ENCODE measurements at regions not wholly inside any gene's neighbourhood (a gene's known extent, or its start where the extent isn't known, plus 50 kb on each side); places are given as distances from the start of the nearest gene placed in this dataset.

DNA sequence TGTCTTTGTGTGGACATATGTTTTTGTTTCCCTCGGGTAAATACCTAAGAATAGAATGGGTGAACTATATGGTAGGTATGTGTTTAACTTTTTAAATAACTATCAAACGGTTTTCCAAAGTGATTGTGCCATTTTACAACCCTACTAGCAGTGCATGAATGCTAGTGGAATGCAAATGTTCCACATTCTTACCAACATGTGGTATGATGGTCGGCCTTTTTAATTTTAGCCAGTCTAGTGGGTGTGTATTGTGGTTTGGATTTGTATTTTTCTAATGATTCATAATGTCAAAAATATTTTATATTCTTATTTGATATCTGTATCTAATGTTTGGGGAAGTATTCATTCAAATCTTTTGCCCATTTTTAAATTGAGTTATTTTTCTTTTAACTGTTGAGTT is 68.2 kb upstream of the SMAD3 start:
- no peak overlapping the region for H2BK20ac ChIP-seq (ENCODE audit: low read length)
- DNase-seq (ENCODE audit: low read depth in 1 of 2, low spot score in 2 of 2): no peak
- no peak overlapping the region for H3K14ac ChIP-seq (ENCODE audit: insufficient read length)
- ChIA-PET POLR2A (ENCODE audit: partially characterized antibody) (no interaction called here), CTCF (ENCODE audit: partially characterized antibody) (interaction anchor here (0.7 kb wide), 1 partner anchor 87 kb away, joined by 3 read pairs; no protein-coding TSS in a partner anchor)
- no peak overlapping the region for H3K18ac ChIP-seq (ENCODE audit: extremely low read depth, low read length)
- H3K23me2 ChIP-seq (ENCODE audit: low read depth, low read length): no peaks in the 10 kb centered on the region
- no peak overlapping the region for H3K4me3 ChIP-seq (ENCODE audit: extremely low read depth in 1 of 4, insufficient read depth in 2 of 4, low read depth in 3 of 4, low read length in 4 of 4)
- H3K27me3 ChIP-seq (replicated peaks in 1 of 4; ENCODE audit: control insufficient read depth in 3 of 4, extremely low read depth in 1 of 4, insufficient read depth in 3 of 4, low read length in 3 of 4): no peaks in the 10 kb centered on the region; a peak in 1 of 7 replicates
- H3K9me3 ChIP-seq (ENCODE audit: insufficient read depth in 2 of 2, low read depth in 1 of 2, low read length in 1 of 2): no peaks in the 10 kb centered on the region
- H4K20me1 ChIP-seq (replicated peaks in 1 of 2; ENCODE audit: control insufficient read depth in 1 of 2, insufficient read depth in 2 of 2, low read length in 2 of 2): no peaks in the 10 kb centered on the region
- no peak overlapping the region for H2BK5ac ChIP-seq (ENCODE audit: low read depth, low read length)
- no peak overlapping the region for H3K56ac ChIP-seq (replicated peaks; ENCODE audit: insufficient read length, low read depth, low read length)
- H2BK12ac ChIP-seq (ENCODE audit: low read depth, low read length): no peak overlapping the region
- H2AFZ ChIP-seq (ENCODE audit: low read length): no peak overlapping the region
- no peak overlapping the region for H2BK120ac ChIP-seq (replicated peaks; ENCODE audit: low read depth, low read length)
- H3K4me1 ChIP-seq (replicated peaks in 1 of 4; ENCODE audit: control insufficient read depth in 3 of 4, insufficient read depth in 4 of 4, low read length in 3 of 4): no peaks in the 10 kb centered on the region
- no peak overlapping the region for H2BK15ac ChIP-seq (ENCODE audit: low read length)
- no peak overlapping the region for H3K27ac ChIP-seq (ENCODE audit: low read depth, low read length)
- 90% methylated on average over 3 of the region's 3 CpGs; no CpG with 5 or more reads in 1 of the 2 experiments for WGBS, 2 experiments (ENCODE audit: extremely low coverage in 1 of 2, insufficient coverage in 1 of 2, insufficient read length in 1 of 2, insufficient replicate concordance in 2 of 2, low coverage in 1 of 2, low lambda C conversion rate in 2 of 2, missing lambda C conversion rate in 1 of 2)
- H3K9ac ChIP-seq (replicated peaks in 1 of 4; ENCODE audit: extremely low read depth in 1 of 4, low read depth in 3 of 4, low read length in 3 of 4): no peak overlapping the region
- no peak overlapping the region for H4K5ac ChIP-seq (ENCODE audit: insufficient read length, low read depth, low read length)
- no peak overlapping the region for H4K8ac ChIP-seq (ENCODE audit: extremely low read depth, insufficient read depth, low read length)
- no peaks in the 10 kb centered on the region for H3K79me2 ChIP-seq (ENCODE audit: control insufficient read depth in 1 of 2, insufficient read depth in 2 of 2, low read length in 2 of 2)
- no peak overlapping the region for H4K91ac ChIP-seq (replicated peaks; ENCODE audit: insufficient read length, low read length)
- H3K79me1 ChIP-seq (ENCODE audit: low read depth, low read length): no peaks in the 10 kb centered on the region
- H3K36me3 ChIP-seq (ENCODE audit: control insufficient read depth in 2 of 4, insufficient read depth in 4 of 4, low read length in 3 of 4): no peaks in the 10 kb centered on the region
- no peak overlapping the region for H3K4ac ChIP-seq (replicated peaks; ENCODE audit: insufficient read length, low read depth, low read length)
- H2AK5ac ChIP-seq (ENCODE audit: low read depth, low read length): no peak overlapping the region
- H3K4me2 ChIP-seq (ENCODE audit: insufficient read depth in 1 of 2, low read depth in 2 of 2, low read length in 2 of 2): no peak overlapping the region
- FAIRE-seq: no peak
- no peak overlapping the region for H3K23ac ChIP-seq (ENCODE audit: insufficient read length)
- TF ChIP-seq ASH2L (IDR thresholded peaks at IDR 0.05; ENCODE audit: low read length) (no peak), POLR2AphosphoS5 (IDR thresholded peaks at IDR 0.05; ENCODE audit: low read depth, low read length) (no peak), BRCA1 (IDR thresholded peaks at IDR 0.05; ENCODE audit: low read depth, low read length) (no peak), SRF (IDR thresholded peaks at IDR 0.05; ENCODE audit: low read depth, low read length) (no peak), EGR1 (IDR thresholded peaks at IDR 0.05; ENCODE audit: borderline replicate concordance, low read depth, low read length) (no peak), CBX5 (IDR thresholded peaks at IDR 0.05; ENCODE audit: low read depth, low read length) (no peak), POU5F1 (IDR thresholded peaks at IDR 0.05; ENCODE audit: low read depth, low read length) (no peak), MAX (IDR thresholded peaks at IDR 0.05) (no peak), CEBPB (IDR thresholded peaks at IDR 0.05; ENCODE audit: low read depth, low read length) (no peak), SIN3A (conservative IDR thresholded peaks at IDR 0.05 in 1 of 2, IDR thresholded peaks at IDR 0.05 in 1 of 2; ENCODE audit: low read depth in 1 of 2, low read length in 2 of 2) (no peak), FOSL1 (IDR thresholded peaks at IDR 0.05; ENCODE audit: insufficient read depth, low read depth, low read length) (no peak), SAP30 (IDR thresholded peaks at IDR 0.05; ENCODE audit: insufficient read depth, insufficient replicate concordance, low read length) (no peak), NANOG (IDR thresholded peaks at IDR 0.05; ENCODE audit: insufficient read depth, low read depth, low read length, poor library complexity, severe bottlenecking) (no peak), CTBP2 (IDR thresholded peaks at IDR 0.05; ENCODE audit: borderline replicate concordance, insufficient read depth, insufficient read length, low read length) (no peak), EP300 (IDR thresholded peaks at IDR 0.05; ENCODE audit: borderline replicate concordance in 1 of 2, low read depth in 2 of 2, low read length in 2 of 2) (no peak)
